Lower lobe of right lung (tissue), 2 donors: ENCODE measurements at regions not wholly inside any gene's neighbourhood (a gene's known extent, or its start where the extent isn't known, plus 50 kb on each side); places are given as distances from the start of the nearest gene placed in this dataset.
"Not testable (repeated sequence)": the region's sequence is repeated elsewhere in the genome, so short reads cannot be mapped to it uniquely, and the experiment has no call there.

Experiments
- ATAC-seq, 2 donors: fragments of 200-7000 bp; cut with Tn5 transposase; one replicate each; pipeline ENCODE4 v1.9.1; 2020 to 2022; ENCODE audit warnings: mild to moderate bottlenecking in 2 of 2, moderate library complexity in 2 of 2
- DNase-seq: peaks from one replicate; pipeline ENCODE4 v3.0.0-alpha.2; 2020
- H3K27ac ChIP-seq: fragments of 200-600 bp; one replicate; pipeline ENCODE4 v1.8.0; 2022
- H3K27me3 ChIP-seq: fragments of 200-600 bp; one replicate; pipeline ENCODE4 v1.8.0; 2022; ENCODE audit warnings: low read depth
- H3K36me3 ChIP-seq: fragments of 200-600 bp; one replicate; pipeline ENCODE4 v1.8.0; 2022; ENCODE audit warnings: mild to moderate bottlenecking
- H3K4me1 ChIP-seq: fragments of 200-600 bp; one replicate; pipeline ENCODE4 v1.8.0; 2022
- H3K4me3 ChIP-seq: fragments of 200-600 bp; one replicate; pipeline ENCODE4 v1.8.0; 2022; ENCODE audit warnings: mild to moderate bottlenecking
- H3K9me3 ChIP-seq: fragments of 200-600 bp; one replicate; pipeline ENCODE4 v1.8.0; 2022
- intact Hi-C: fragments of 100-400 bp; cut with DNase I; formaldehyde crosslinking; loops from one replicate; pipeline ENCODE4 v1.11.0; 2022
- TF ChIP-seq, protein P1 (sequence below): fragments of 200-600 bp; IDR thresholded peaks from one replicate; pipeline ENCODE4 v1.8.0; 2022; ENCODE audit warnings: antibody characterized with exemption, mild to moderate bottlenecking
- donor health status: DM: no; HTN: yes; CAD: no; lungs with severe emphysema.

DNA sequence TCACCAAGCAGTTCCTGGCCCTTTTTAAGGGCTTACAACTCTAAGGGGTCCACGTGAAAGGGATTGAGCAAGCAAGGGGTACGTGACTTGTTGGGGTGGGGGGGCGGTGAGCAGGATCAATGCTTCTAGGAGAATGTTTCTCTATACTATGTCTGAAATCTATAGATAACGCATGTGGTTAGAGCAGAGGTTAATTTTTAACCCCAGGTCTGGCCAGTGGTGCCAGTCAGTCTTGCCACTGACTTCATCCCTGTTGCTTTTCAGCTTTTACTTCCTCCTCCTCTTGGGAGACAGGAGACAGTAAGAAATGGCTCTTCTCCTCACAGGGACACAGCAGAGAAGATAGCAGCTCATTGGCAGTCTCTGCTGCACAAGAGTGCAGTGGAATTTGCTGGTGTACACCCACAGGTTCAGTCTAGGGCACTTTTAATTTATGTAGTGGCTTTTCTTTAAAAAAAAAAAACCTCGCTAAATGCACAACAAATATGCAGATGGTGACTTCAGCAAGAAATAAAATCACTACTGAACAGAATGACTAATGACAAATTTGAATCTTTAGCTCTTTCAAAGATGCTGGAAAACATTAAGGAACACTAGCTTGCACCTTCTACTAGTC lies 190.5 kb downstream of the CCNG2 start:
- DNase-seq (no peak), ATAC-seq (no peak)
- H3K9me3 ChIP-seq: peaks cover 5% of the 10 kb centered on the region
- TF ChIP-seq, protein P1, sequence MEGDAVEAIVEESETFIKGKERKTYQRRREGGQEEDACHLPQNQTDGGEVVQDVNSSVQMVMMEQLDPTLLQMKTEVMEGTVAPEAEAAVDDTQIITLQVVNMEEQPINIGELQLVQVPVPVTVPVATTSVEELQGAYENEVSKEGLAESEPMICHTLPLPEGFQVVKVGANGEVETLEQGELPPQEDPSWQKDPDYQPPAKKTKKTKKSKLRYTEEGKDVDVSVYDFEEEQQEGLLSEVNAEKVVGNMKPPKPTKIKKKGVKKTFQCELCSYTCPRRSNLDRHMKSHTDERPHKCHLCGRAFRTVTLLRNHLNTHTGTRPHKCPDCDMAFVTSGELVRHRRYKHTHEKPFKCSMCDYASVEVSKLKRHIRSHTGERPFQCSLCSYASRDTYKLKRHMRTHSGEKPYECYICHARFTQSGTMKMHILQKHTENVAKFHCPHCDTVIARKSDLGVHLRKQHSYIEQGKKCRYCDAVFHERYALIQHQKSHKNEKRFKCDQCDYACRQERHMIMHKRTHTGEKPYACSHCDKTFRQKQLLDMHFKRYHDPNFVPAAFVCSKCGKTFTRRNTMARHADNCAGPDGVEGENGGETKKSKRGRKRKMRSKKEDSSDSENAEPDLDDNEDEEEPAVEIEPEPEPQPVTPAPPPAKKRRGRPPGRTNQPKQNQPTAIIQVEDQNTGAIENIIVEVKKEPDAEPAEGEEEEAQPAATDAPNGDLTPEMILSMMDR: no peak
- H3K36me3 ChIP-seq: no peaks in the 10 kb centered on the region
- H3K27ac ChIP-seq: no peak overlapping the region
- no peak overlapping the region for H3K4me3 ChIP-seq
- intact Hi-C loops: no loop called here
- no peaks in the 10 kb centered on the region for H3K27me3 ChIP-seq
- H3K4me1 ChIP-seq: no peaks in the 10 kb centered on the region

DNA sequence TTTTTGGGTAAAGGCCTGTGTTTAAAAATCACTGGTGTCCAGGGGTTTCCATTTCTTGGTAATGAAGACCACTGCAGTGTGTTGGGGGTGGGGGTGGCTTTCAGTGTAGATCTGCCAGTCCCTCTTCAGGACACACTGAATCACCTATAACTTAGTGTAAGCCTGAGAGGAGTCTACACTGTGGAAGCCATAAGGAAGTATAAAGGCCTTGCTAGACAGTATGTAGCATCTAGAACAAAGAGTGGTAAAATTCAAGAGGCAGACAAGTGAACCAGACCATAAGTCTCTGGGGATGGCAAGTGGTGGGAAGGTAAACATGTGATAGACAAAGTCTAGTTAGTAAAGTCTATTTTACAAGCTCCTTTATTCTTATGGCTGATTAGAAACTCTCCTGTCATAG lies 191.8 kb downstream of the CCNG2 start:
- H3K4me3 ChIP-seq: no peak overlapping the region
- TF ChIP-seq, protein P1: no peak
- DNase-seq: no peak
- no peak overlapping the region for H3K27ac ChIP-seq
- no peaks in the 10 kb centered on the region for H3K27me3 ChIP-seq
- intact Hi-C loops: no loop called here
- no peaks in the 10 kb centered on the region for H3K9me3 ChIP-seq
- no peaks in the 10 kb centered on the region for H3K36me3 ChIP-seq
- H3K4me1 ChIP-seq: no peaks in the 10 kb centered on the region
- no peak for ATAC-seq

DNA sequence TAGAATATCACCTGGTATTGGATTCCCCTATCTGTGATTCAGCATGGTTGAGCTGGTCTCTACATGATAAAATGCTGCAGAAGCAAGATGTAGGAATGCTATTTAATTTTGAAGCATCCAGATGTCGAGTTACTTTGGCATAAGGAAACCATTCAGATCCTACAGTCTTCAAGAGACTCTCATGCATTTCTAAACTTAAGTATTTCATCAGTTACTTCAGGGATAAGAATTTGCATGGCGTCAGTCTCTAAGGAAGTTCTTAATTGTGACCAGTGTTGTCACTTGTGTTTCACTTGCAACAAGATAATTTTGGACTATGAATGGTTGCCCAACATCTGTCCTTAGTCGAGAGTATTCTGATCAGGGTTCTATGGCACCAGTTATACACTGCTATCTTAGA lies 192.4 kb downstream of the CCNG2 start:
- H3K36me3 ChIP-seq: no peaks in the 10 kb centered on the region
- DNase-seq: no peak
- no peaks in the 10 kb centered on the region for H3K27me3 ChIP-seq
- no peak overlapping the region for H3K27ac ChIP-seq
- intact Hi-C loops: no loop called here
- no peak overlapping the region for H3K4me3 ChIP-seq
- TF ChIP-seq, protein P1: no peak
- H3K4me1 ChIP-seq: no peaks in the 10 kb centered on the region
- H3K9me3 ChIP-seq: no peaks in the 10 kb centered on the region
- ATAC-seq: no peak

DNA sequence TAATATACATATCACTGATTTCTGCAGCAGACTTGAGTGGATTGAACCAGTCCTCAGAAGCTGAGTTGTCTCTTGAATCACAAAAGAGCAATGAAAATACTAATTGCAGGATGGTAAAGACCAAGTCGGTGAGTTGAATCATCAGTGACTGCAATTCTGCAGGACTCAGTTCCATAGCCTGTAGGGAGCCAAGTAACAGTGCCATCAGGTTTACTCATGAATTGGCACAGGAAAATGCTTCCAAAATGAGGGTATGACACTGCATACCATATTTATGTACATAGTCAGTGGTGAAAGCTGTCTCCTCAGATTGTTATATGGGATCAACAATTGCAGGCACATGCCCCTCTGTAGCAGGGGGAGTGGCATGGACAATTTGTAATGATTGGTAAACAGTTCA lies 192.8 kb downstream of the CCNG2 start:
- Histone ChIP-seq H3K4me3 (no peak overlapping the region), H3K27me3 (no peaks in the 10 kb centered on the region), H3K4me1 (no peaks in the 10 kb centered on the region), H3K36me3 (no peaks in the 10 kb centered on the region), H3K27ac (no peak overlapping the region), H3K9me3 (no peaks in the 10 kb centered on the region)
- DNase-seq: no peak
- intact Hi-C loops: no loop called here
- TF ChIP-seq, protein P1: no peak
- ATAC-seq: no peak

DNA sequence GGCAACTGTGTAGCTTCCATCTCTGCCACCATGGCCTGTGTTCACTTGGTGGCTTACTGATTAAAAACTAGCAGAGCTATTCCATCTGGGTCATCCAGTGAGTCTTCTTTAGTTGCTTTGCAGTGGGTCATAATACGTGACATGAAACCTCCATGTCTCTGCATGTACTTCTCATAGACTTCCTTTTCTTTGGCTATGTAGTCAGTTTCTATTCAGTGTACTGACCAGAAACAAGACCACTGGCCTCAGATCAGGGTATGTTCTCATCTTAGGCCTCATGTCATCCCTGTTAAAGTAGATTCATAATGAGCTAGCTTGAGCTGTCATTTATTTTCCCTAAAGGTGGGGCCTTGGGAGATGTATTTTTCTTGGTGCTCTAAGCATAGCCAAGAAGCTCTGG lies 195.2 kb downstream of the CCNG2 start:
- Histone ChIP-seq H3K27me3 (no peaks in the 10 kb centered on the region), H3K36me3 (no peaks in the 10 kb centered on the region), H3K27ac (no peak overlapping the region), H3K9me3 (no peaks in the 10 kb centered on the region), H3K4me1 (no peaks in the 10 kb centered on the region), H3K4me3 (no peak overlapping the region)
- intact Hi-C loops: no loop called here
- TF ChIP-seq, protein P1: no peak
- DNase-seq (no peak), ATAC-seq (no peak)

DNA sequence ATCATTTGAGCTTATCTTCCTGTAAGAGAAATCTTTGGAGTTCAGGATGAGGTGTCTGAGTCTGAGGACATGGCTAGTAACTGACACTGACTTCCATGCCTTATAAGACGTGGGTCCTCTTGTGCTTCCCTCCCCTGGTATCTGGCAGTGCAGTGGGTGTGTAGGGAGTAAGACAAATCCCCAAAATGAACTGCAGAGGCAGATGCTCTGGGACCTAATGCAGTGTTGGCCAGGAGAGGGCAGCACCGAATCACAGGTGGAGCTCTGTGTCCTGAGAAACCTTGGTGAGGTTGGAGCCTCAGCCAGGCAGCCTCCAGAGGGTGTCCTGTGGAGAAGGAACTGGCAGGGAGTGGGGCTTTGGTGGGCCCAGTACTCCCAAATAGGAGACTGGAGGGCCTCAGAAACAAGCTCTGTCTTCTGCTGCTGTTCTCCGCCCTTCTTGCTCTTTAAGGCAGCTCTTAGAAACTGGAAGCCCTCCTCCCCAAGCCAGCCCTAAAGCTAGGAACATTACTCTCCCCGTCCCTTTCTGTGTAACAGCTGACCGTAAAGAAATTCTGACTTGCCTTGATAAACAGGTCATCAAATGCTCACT lies 196.8 kb downstream of the CCNG2 start:
- H3K4me3 ChIP-seq, H3K4me1 ChIP-seq, H3K27me3 ChIP-seq, DNase-seq, H3K27ac ChIP-seq, H3K36me3 ChIP-seq, H3K9me3 ChIP-seq, intact Hi-C loops: not testable (repeated sequence)
- peak; percentile 66 to 74 for ATAC-seq
